ENCODE measurements at regions not wholly inside any gene's neighbourhood (a gene's known extent, or its start where the extent isn't known, plus 50 kb on each side); places are given as distances from the start of the nearest gene placed in this dataset.
A peak's percentile ranks its signal among the peaks of the same experiment; 100 is the strongest.

DNA sequence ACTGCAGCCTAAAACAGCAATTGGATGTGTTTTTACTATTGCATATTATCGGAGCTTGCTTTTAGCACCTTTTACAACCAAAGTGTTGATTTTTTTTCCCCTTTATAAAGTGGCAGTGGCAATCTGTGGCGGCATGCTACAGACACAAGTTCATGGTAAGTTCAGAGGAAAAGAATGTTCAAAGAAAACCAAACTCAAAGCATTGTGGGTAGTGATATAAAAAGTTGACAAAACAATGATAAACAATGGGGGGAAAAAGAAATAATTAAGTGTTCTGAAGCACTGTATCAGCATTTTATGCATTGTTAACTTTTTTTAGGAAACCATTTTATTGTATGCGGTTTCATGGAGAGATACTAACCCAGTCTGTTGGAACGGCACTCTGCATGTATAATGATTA is 492.0 kb upstream of the SOX5 start:
- H3K9me3 Mint-ChIP-seq, result no peaks in the 10 kb centered on the region
- no peaks in the 10 kb centered on the region for H3K36me3 Mint-ChIP-seq
- ATAC-seq (ENCODE audit: low read depth), result no peak
- no peak overlapping the region for H3K4me3 Mint-ChIP-seq
- no peak for DNase-seq (ENCODE audit: low spot score in 2 of 2)
- H3K27ac Mint-ChIP-seq, result no peak overlapping the region
- peaks cover 7% of the 10 kb centered on the region for H3K4me1 Mint-ChIP-seq
- peaks cover 1% of the 10 kb centered on the region for H3K27me3 Mint-ChIP-seq

DNA sequence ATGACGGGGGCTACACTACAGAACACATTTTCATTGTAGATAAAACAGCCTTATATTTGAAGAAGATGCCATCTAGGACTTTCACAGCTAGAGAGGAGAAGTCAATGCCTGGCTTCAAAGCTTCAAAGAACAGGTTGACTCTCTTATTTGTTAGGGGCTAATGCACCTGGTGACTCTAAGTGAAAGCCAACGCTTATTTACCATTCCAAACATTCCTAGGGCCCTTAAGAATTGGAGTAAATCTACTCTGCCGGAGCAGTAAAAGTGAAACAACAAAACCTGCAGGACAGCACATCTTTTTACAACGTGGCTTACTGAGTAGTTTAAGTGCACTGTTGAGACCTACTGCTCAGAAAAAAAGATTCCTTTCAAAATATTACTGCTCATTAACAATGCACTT is 487.2 kb upstream of the SOX5 start:
- Mint-ChIP-seq H3K9me3 (no peaks in the 10 kb centered on the region), H3K4me1 (peaks cover 6% of the 10 kb centered on the region), H3K36me3 (no peaks in the 10 kb centered on the region), H3K27ac (no peak overlapping the region), H3K27me3 (peaks cover 1% of the 10 kb centered on the region), H3K4me3 (peak overlapping the region; percentile 31)
- DNase-seq (ENCODE audit: low spot score in 2 of 2), result no peak
- no peak for ATAC-seq (ENCODE audit: low read depth)

DNA sequence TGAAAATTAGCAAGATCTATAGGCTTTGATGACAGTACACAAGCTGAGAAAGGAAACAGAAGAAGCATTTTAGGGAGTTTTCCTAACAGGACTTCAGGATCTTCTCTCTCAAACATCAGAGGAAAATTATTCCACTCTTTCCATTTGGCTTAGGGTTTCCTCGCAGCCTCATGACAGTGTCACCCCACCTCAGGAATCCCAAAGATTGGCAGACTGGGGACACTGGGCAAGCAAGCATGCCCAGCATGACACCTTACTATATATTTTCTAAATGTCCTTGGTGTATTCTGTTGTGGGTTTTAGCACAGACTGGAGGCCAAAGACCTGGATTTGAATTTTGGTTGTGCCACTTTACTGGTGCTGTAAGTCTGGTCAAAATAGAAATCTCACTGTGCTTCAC is 482.4 kb upstream of the SOX5 start:
- DNase-seq (ENCODE audit: low spot score in 2 of 2), result no peak
- no peaks in the 10 kb centered on the region for H3K36me3 Mint-ChIP-seq
- no peaks in the 10 kb centered on the region for H3K9me3 Mint-ChIP-seq
- ATAC-seq (ENCODE audit: low read depth), result no peak
- no peak overlapping the region for H3K27ac Mint-ChIP-seq
- H3K4me3 Mint-ChIP-seq, result no peak overlapping the region
- no peaks in the 10 kb centered on the region for H3K27me3 Mint-ChIP-seq
- peaks cover 13% of the 10 kb centered on the region for H3K4me1 Mint-ChIP-seq

DNA sequence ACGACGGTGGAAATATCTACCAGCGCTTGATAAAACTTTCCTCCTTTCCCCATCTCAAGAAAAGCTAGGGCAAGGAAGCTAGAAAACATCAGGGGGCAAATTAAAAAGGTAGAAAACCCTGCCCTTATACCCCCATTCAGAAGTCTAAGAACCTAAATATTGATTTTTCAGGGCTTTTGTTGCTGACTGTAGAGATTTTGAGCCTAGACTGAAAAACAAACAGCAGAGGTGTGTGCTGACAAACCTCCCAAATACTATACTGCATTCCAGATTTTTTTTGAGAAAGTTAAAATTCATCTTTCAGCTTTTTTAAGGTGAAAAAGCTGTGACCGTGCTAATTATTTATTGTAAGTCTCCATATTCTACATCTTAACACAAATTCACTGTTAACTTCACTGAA is 478.3 kb upstream of the SOX5 start:
- Mint-ChIP-seq H3K9me3 (no peaks in the 10 kb centered on the region), H3K36me3 (no peaks in the 10 kb centered on the region), H3K27ac (no peak overlapping the region), H3K27me3 (peaks cover 4% of the 10 kb centered on the region), H3K4me3 (no peak overlapping the region), H3K4me1 (peaks cover 12% of the 10 kb centered on the region)
- ATAC-seq (ENCODE audit: low read depth), result no peak
- no peak for DNase-seq (ENCODE audit: low spot score in 2 of 2)

DNA sequence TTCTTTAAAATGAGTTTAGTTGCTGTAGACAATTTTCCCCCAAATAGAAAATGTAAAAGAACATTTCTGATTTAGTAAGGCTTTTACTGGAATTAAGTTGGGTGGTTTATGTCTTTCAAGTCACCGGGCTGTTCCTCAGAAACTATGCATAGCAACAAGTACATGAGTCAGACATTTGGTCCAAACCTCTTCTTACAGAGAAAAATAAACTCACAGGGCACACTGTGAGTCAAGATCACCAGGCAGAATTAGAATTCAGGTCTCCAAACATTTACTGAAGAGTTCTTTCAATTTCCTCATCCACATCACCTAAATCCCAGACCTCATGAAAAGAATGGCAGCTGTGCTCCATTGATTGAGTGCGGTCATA is 476.1 kb upstream of the SOX5 start:
- Mint-ChIP-seq H3K27me3 (peaks cover 4% of the 10 kb centered on the region), H3K4me3 (no peak overlapping the region), H3K9me3 (no peaks in the 10 kb centered on the region), H3K27ac (no peak overlapping the region), H3K36me3 (no peaks in the 10 kb centered on the region), H3K4me1 (peaks cover 5% of the 10 kb centered on the region)
- ATAC-seq (ENCODE audit: low read depth), result no peak
- no peak for DNase-seq (ENCODE audit: low spot score in 2 of 2)

DNA sequence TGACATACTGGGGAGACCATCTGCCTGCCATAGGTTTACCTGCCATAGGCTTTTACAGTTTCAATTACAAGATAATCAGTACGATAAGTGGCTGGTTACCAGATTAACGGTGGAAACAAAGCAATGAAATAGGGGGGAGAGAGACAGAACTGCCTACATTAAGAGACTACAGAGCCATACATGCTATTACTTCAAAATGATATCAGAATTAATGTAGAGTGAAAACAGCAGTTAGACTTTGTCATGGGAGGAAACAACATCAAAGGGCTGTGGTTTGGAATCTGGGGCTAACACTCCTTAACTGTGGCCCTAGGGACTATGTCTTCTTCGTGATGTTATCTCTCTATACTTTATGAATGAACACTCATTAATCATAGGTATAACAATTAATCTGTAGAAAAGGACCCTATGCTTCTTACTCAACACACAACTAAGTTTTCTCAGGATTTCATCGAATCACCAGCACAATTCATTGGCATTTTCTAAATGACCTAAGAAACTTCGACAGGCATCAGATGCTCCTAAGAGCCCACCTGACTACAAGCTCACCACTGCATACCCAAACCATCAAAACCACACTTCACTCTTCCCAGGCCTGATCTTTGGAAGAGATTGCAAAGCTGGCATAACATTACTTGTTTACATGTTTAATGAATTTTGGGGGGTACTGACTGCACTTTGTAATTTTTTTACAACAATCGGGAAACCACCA is 475.6 kb upstream of the SOX5 start:
- ATAC-seq (ENCODE audit: low read depth) (no peak), DNase-seq (ENCODE audit: low spot score in 2 of 2) (no peak)
- Mint-ChIP-seq H3K27ac (no peak overlapping the region), H3K36me3 (no peaks in the 10 kb centered on the region), H3K27me3 (peaks cover 4% of the 10 kb centered on the region), H3K4me3 (no peak overlapping the region), H3K9me3 (no peaks in the 10 kb centered on the region), H3K4me1 (peaks cover 5% of the 10 kb centered on the region)

DNA sequence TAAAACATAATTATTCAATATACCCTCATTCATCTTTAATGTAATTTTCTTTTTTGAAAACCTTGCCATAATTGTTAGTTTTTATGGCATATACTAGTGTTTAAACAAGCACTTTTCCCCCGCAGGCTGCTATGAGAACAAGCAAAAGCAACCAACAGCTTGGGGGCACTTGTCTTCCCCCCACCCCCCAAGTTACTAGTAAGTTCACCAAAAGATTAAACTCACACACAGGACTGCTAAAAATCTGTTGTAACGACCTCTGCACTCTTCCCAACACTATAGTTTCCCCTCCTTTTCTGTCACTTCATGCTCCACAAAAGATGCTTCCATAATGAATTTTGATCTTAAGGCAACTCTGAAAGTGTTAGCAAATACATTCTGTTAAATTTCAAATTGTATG is 474.9 kb upstream of the SOX5 start:
- Mint-ChIP-seq H3K9me3 (no peaks in the 10 kb centered on the region), H3K4me1 (peaks cover 5% of the 10 kb centered on the region), H3K36me3 (no peaks in the 10 kb centered on the region), H3K27me3 (peaks cover 4% of the 10 kb centered on the region), H3K27ac (no peak overlapping the region), H3K4me3 (no peak overlapping the region)
- DNase-seq (ENCODE audit: low spot score in 2 of 2) (no peak), ATAC-seq (ENCODE audit: low read depth) (no peak)

DNA sequence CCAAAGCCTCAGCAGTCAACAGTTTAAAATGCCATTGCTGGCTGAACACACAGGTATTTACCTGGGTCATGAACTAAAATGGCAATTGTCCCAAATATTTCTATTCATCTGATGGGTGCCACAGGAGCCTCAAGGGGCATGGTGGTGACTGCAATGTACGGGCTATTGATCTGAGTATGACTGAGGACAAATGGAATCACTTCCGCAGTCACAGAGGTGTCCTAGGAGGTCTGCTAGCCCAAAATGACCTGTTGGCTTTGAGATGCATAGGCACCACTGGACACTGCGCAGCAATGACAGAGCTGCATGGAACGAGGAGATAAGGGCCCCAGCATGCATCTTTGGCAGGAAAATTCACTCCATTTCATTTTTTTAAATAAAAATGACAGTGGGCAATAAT is 474.1 kb upstream of the SOX5 start:
- H3K4me1 Mint-ChIP-seq, result peaks cover 5% of the 10 kb centered on the region
- H3K9me3 Mint-ChIP-seq, result no peaks in the 10 kb centered on the region
- ATAC-seq (ENCODE audit: low read depth) (no peak), DNase-seq (ENCODE audit: low spot score in 2 of 2) (no peak)
- H3K27me3 Mint-ChIP-seq, result peaks cover 4% of the 10 kb centered on the region
- H3K36me3 Mint-ChIP-seq, result no peaks in the 10 kb centered on the region
- H3K4me3 Mint-ChIP-seq, result no peak overlapping the region
- H3K27ac Mint-ChIP-seq, result no peak overlapping the region

DNA sequence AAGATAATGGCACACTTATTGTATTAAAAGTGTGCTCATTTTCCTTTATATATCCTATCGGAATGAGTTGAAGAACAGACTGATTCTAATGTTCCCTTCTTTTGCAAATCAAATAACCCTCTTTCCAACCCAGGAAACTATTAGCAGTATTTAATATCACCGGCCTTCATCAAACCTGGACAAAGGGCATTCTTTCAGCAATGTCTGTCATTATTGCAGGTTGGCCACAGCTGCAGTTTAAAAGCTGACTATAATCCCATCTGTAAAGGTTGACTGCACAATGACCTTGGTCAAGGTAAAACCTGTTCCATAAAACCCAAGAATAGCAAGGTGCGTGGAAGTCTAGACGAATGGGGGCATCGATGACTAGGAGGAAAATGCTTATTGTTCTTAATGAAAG is 472.3 kb upstream of the SOX5 start:
- ATAC-seq (ENCODE audit: low read depth) (no peak), DNase-seq (ENCODE audit: low spot score in 2 of 2) (no peak)
- Mint-ChIP-seq H3K27me3 (peaks cover 4% of the 10 kb centered on the region), H3K4me1 (peaks cover 11% of the 10 kb centered on the region), H3K27ac (no peak overlapping the region), H3K4me3 (no peak overlapping the region), H3K36me3 (no peaks in the 10 kb centered on the region), H3K9me3 (no peaks in the 10 kb centered on the region)

DNA sequence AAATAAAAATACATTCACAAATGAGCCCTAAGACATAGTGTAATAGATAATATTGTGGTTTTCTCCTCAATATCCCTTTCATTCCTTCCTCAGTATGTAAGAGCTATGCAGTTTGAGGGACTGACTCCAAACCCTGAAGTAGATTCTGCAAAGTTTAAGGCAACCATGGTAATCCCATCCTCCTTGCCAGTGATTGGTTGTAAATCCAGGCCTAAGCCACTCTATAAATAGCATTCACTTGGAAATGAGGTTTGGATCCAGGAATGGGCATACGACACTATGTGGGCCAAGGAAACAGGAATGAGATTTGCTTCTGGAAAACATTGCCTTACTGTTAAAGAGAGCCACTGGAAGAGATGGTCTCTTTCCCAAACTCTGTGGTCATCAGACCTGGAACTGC is 468.7 kb upstream of the SOX5 start:
- ATAC-seq (ENCODE audit: low read depth), result no peak
- no peaks in the 10 kb centered on the region for H3K9me3 Mint-ChIP-seq
- peaks cover 27% of the 10 kb centered on the region for H3K4me1 Mint-ChIP-seq
- H3K36me3 Mint-ChIP-seq, result no peaks in the 10 kb centered on the region
- DNase-seq (ENCODE audit: low spot score in 2 of 2), result no peak
- no peak overlapping the region for H3K27ac Mint-ChIP-seq
- H3K4me3 Mint-ChIP-seq, result no peak overlapping the region
- no peaks in the 10 kb centered on the region for H3K27me3 Mint-ChIP-seq

DNA sequence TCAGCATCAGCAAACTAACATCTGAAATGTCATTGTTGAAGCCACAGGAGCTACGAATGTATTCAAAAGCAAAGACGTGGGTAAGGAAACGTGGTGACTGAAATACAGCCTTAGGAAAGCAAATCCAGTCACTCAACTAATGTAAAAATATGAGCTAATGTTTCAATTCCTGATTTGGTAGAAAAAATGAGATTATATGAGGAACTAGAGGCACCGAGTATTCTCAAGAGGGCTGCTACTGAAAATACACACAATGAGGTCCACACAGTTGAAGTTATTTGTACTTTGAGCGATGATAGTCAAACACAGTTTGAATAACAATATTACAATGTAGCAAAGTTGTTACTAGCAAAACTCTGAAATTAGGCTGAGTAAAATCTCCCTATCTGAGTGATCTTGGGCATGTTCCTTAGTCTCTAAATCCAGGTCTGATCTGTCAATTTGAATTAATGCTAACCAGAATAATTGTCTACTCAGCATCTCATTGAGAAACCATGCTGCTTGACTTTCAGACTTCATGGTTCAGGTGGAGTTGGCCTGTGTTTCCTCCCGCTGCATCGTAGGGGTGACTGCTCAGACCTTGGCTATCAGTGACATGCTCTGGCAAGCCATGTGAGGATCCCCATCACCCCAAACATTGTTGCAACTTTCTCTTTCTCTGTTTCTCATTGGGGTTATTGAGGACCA is 467.1 kb upstream of the SOX5 start:
- no peaks in the 10 kb centered on the region for H3K9me3 Mint-ChIP-seq
- peak overlapping the region; percentile 68 for H3K4me3 Mint-ChIP-seq
- H3K27me3 Mint-ChIP-seq, result no peaks in the 10 kb centered on the region
- peak overlapping the region; percentile 46 for H3K27ac Mint-ChIP-seq
- ATAC-seq (ENCODE audit: low read depth) (peak; percentile 79), DNase-seq (ENCODE audit: low spot score in 2 of 2) (no peak)
- H3K36me3 Mint-ChIP-seq, result no peaks in the 10 kb centered on the region
- peaks cover 27% of the 10 kb centered on the region for H3K4me1 Mint-ChIP-seq

DNA sequence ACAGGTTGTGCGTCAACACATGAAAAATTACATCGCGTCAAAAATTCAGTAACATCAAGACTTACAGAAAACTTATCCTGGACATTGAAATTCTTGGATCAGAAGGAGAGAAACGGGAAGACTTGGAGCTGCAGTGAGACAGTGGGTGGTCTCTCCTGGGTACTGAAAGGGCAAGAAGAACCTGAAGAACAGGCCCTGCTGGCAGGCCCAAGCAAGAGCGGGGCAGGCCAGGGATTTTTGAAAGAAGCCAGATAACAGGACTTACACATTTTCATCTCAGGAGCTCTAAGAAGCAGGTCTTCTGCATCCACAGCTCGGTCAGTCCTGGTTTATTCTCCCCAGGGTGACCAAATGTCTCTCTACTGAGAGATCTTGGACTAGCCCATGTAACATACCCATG is 466.5 kb upstream of the SOX5 start:
- DNase-seq (ENCODE audit: low spot score in 2 of 2) (no peak), ATAC-seq (ENCODE audit: low read depth) (peak; percentile 5)
- H3K36me3 Mint-ChIP-seq, result no peaks in the 10 kb centered on the region
- peak overlapping the region; percentile 46 for H3K27ac Mint-ChIP-seq
- peak overlapping the region; percentile 68 for H3K4me3 Mint-ChIP-seq
- no peaks in the 10 kb centered on the region for H3K9me3 Mint-ChIP-seq
- peaks cover 27% of the 10 kb centered on the region for H3K4me1 Mint-ChIP-seq
- no peaks in the 10 kb centered on the region for H3K27me3 Mint-ChIP-seq

DNA sequence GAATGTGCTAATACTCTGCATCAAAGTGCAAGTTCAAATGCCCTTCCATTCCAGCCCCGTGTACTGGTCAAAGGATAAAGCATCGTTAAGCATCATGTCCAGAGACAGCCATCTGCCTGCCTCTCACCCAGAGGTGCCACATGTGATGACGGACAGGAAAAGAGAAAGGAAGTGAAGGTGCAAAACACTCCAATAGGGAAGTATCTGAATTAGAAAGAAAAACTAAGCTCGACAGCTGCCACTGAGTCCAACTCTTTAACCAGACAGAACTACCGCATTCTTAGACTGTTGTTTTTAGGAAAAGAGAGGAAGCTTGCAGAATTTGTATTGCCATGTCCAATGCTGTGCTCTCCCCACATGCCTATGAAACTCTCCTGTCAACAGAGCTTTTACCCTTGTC is 465.0 kb upstream of the SOX5 start:
- Mint-ChIP-seq H3K4me1 (peaks cover 27% of the 10 kb centered on the region), H3K27ac (peak overlapping the region; percentile 46), H3K4me3 (peak overlapping the region; percentile 79), H3K9me3 (no peaks in the 10 kb centered on the region), H3K27me3 (no peaks in the 10 kb centered on the region), H3K36me3 (no peaks in the 10 kb centered on the region)
- no peak for DNase-seq (ENCODE audit: low spot score in 2 of 2)
- peak; percentile 58 for ATAC-seq (ENCODE audit: low read depth)

DNA sequence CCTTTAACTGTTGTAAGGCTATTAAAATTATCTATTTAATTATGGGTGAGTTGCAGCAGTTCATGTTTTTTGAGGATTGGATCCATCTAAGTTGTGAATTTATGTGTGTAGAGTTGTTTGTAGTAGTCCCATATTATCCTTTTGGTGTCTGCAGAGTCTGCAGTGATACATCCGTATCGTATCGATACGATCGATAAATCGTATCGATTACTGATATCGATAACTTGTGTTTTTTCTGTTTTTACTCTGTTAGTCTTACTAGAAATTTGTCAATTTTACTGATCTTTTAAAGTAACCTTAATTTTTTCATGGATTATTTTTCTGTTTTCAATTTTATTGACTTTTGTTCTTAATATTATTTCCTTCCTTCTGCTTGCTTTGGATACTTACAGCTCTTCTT is 462.5 kb upstream of the SOX5 start:
- no peaks in the 10 kb centered on the region for H3K36me3 Mint-ChIP-seq
- H3K27me3 Mint-ChIP-seq, result no peaks in the 10 kb centered on the region
- H3K4me3 Mint-ChIP-seq, result no peak overlapping the region
- DNase-seq (ENCODE audit: low spot score in 2 of 2), result no peak
- H3K27ac Mint-ChIP-seq, result no peak overlapping the region
- no peaks in the 10 kb centered on the region for H3K9me3 Mint-ChIP-seq
- H3K4me1 Mint-ChIP-seq, result peaks cover 30% of the 10 kb centered on the region
- ATAC-seq (ENCODE audit: low read depth), result no peak

DNA sequence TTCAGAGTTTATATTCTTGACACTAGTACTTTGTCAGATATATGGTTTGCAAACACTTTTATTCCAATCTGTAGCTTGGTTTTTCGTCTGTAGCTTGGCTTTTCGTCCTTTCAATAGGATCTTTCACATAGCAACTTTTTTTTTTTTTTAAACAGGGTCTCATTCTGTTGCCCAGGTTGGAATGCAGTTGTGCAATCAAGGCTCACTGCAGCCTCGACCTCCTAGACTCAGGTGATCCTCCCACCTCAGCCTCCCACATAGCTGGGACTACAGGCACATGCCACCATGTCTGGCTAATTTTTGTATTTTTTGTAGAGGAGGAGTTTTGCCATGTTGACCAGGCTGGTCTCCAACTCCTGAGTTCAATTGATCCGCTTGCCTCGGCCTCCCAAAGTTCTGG is 460.4 kb upstream of the SOX5 start:
- no peak overlapping the region for H3K27ac Mint-ChIP-seq
- H3K4me3 Mint-ChIP-seq, result no peak overlapping the region
- no peaks in the 10 kb centered on the region for H3K9me3 Mint-ChIP-seq
- no peaks in the 10 kb centered on the region for H3K36me3 Mint-ChIP-seq
- DNase-seq (ENCODE audit: low spot score in 2 of 2) (no peak), ATAC-seq (ENCODE audit: low read depth) (no peak)
- H3K4me1 Mint-ChIP-seq, result peaks cover 14% of the 10 kb centered on the region
- H3K27me3 Mint-ChIP-seq, result no peaks in the 10 kb centered on the region
